ENCODE measurements at regions not wholly inside any gene's neighbourhood (a gene's known extent, or its start where the extent isn't known, plus 50 kb on each side); places are given as distances from the start of the nearest gene placed in this dataset.

DNA sequence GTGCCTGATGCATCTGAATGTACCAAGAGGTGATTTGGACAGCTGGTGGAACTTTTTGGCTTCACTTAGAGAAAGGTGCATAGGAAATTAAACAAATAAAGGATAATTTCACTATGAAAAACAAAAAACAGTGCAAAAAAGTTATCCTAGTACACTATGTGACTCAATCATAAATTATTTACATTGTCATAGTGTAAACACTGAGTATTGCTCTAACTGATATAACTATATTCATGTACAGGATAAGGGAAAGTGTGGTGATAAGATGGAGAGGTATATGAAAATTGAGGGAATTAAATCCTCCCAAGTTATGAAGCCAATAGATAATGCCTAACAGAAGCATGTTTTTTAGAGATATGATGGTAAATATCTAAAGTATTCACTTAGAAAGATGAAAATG is 50.2 kb upstream of the CPNE4 start:
- Histone ChIP-seq H3K9ac (ENCODE audit: low read depth, low read length) (no peak overlapping the region), H3K27ac (ENCODE audit: low read length) (no peak overlapping the region), H3K27me3 (ENCODE audit: insufficient read depth, low read length) (no peaks in the 10 kb centered on the region), H3K4me1 (ENCODE audit: insufficient read depth, low read length) (no peaks in the 10 kb centered on the region), H3K4me3 (ENCODE audit: low read length) (no peak overlapping the region), H3K36me3 (ENCODE audit: insufficient read depth, low read depth, low read length) (no peaks in the 10 kb centered on the region), H3K9me3 (ENCODE audit: insufficient read depth, low read depth, low read length) (no peaks in the 10 kb centered on the region)

GRCh38 chr3:132087356-132087755 is 52.5 kb upstream of the CPNE4 start:
- Histone ChIP-seq H3K4me3 (ENCODE audit: low read length) (no peak overlapping the region), H3K4me1 (ENCODE audit: insufficient read depth, low read length) (no peaks in the 10 kb centered on the region), H3K9me3 (ENCODE audit: insufficient read depth, low read depth, low read length) (no peaks in the 10 kb centered on the region), H3K27ac (ENCODE audit: low read length) (no peak overlapping the region), H3K9ac (ENCODE audit: low read depth, low read length) (no peak overlapping the region), H3K27me3 (ENCODE audit: insufficient read depth, low read length) (no peaks in the 10 kb centered on the region), H3K36me3 (ENCODE audit: insufficient read depth, low read depth, low read length) (no peaks in the 10 kb centered on the region)

- H3K36me3 ChIP-seq (ENCODE audit: insufficient read depth, low read depth, low read length) = no peaks in the 10 kb centered on the region
- no peak overlapping the region for H3K9ac ChIP-seq (ENCODE audit: low read depth, low read length)
- H3K27ac ChIP-seq (ENCODE audit: low read length) = no peak overlapping the region
- H3K4me3 ChIP-seq (ENCODE audit: low read length) = no peak overlapping the region
- no peaks in the 10 kb centered on the region for H3K27me3 ChIP-seq (ENCODE audit: insufficient read depth, low read length)
- H3K4me1 ChIP-seq (ENCODE audit: insufficient read depth, low read length) = no peaks in the 10 kb centered on the region
- H3K9me3 ChIP-seq (ENCODE audit: insufficient read depth, low read depth, low read length) = no peaks in the 10 kb centered on the region
These were observed 53.5 kb upstream of the CPNE4 start for GRCh38 chr3:132088291-132088690.

DNA sequence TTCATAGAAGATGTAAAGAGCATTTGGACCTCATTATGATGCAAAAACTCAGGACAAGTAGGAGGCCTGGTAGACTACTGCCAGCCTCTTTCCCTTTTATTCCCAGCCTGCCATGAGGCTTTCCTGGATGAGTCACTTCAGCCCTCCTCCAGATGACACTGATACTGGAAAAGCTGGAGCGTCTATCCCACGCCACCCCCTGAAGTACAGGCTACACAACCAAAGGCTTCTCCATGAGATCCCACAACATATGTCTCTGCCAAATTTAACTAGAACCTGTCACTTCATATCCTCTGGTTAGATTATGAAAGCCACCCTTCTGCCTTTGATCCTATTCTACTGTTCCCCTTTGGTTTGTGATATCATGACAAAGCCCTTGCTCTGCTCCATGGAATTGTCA is 56.1 kb upstream of the CPNE4 start:
- Histone ChIP-seq H3K9me3 (ENCODE audit: insufficient read depth, low read depth, low read length) (no peaks in the 10 kb centered on the region), H3K36me3 (ENCODE audit: insufficient read depth, low read depth, low read length) (no peaks in the 10 kb centered on the region), H3K9ac (ENCODE audit: low read depth, low read length) (no peak overlapping the region), H3K4me3 (ENCODE audit: low read length) (no peak overlapping the region), H3K27me3 (ENCODE audit: insufficient read depth, low read length) (no peaks in the 10 kb centered on the region), H3K4me1 (ENCODE audit: insufficient read depth, low read length) (no peaks in the 10 kb centered on the region), H3K27ac (ENCODE audit: low read length) (no peak overlapping the region)

DNA sequence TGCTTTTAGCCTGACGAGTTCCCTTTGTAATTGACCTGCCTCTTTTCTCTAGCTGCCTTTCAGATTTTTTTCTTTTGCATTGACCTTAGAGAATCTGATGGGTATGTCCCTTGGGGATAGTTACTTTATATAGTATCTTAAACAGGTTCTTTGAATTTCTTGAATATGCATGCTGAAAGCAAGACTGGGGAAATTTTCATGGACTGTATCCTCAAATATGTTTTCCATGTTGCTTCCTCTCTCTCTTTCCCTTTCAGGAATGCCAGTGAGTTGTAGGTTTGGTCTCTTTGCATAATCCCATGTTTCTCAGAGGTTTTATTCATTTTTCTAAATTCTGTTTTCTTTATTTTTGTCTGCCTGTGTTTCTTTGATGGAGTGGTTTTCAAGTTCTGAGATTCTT is 81.8 kb upstream of the CPNE4 start:
- Histone ChIP-seq H3K4me1 (ENCODE audit: insufficient read depth, low read length) (no peaks in the 10 kb centered on the region), H3K27ac (ENCODE audit: low read length) (no peak overlapping the region), H3K4me3 (ENCODE audit: low read length) (no peak overlapping the region), H3K9me3 (ENCODE audit: insufficient read depth, low read depth, low read length) (no peaks in the 10 kb centered on the region), H3K36me3 (ENCODE audit: insufficient read depth, low read depth, low read length) (no peaks in the 10 kb centered on the region), H3K27me3 (ENCODE audit: insufficient read depth, low read length) (no peaks in the 10 kb centered on the region), H3K9ac (ENCODE audit: low read depth, low read length) (no peak overlapping the region)

DNA sequence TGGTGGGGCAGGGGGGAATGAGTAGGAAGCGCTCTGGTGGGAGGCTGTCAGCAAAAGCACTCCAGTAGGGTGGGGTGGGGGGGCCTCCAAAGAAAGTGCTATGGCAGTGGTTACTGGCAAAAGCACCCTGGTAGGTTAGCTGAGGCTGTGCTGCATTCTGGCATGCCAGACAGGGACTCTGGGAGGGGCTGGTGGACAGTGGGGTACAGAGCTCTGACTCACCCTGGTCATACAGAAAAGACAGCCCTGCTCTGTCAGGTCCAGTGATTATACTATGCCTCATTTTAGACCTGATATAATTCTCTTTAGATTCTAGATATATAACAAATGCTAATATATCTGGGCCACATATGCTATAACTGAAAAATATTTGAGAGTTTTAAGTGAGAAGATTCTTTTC is 82.8 kb upstream of the CPNE4 start:
- H3K27ac ChIP-seq (ENCODE audit: low read length) = no peak overlapping the region

DNA sequence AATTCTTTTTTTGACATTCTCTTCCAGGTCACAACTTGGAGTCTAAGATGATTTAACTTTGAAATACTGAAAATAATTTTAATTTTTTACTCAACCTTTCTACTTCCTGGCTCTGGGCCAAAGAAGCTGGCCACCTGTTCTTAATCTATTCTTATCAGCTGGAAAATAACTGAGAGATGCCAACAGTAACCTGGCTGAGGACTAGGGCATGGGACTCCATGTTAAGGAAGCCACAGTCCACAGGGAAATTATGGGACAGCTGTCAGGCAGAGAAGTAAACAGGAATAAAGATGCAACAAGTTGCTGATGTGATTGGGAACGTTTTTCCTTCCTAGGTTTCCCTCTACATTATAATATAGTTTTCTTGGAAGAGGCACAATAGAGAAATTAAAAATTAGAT is 84.7 kb upstream of the CPNE4 start:
- H3K4me1 ChIP-seq (ENCODE audit: insufficient read depth, low read length) = no peaks in the 10 kb centered on the region
- no peaks in the 10 kb centered on the region for H3K9me3 ChIP-seq (ENCODE audit: insufficient read depth, low read depth, low read length)
- H3K36me3 ChIP-seq (ENCODE audit: insufficient read depth, low read depth, low read length) = no peaks in the 10 kb centered on the region
- no peak overlapping the region for H3K4me3 ChIP-seq (ENCODE audit: low read length)
- no peaks in the 10 kb centered on the region for H3K27me3 ChIP-seq (ENCODE audit: insufficient read depth, low read length)
- H3K9ac ChIP-seq (ENCODE audit: low read depth, low read length) = no peak overlapping the region
- no peak overlapping the region for H3K27ac ChIP-seq (ENCODE audit: low read length)

More for the DNA sequence above, 82.8 kb upstream of the CPNE4 start:
- H3K4me1 ChIP-seq (ENCODE audit: insufficient read depth, low read length) = no peaks in the 10 kb centered on the region
- no peak overlapping the region for H3K9ac ChIP-seq (ENCODE audit: low read depth, low read length)
- H3K4me3 ChIP-seq (ENCODE audit: low read length) = no peak overlapping the region
- H3K9me3 ChIP-seq (ENCODE audit: insufficient read depth, low read depth, low read length) = no peaks in the 10 kb centered on the region
- no peaks in the 10 kb centered on the region for H3K27me3 ChIP-seq (ENCODE audit: insufficient read depth, low read length)
- no peaks in the 10 kb centered on the region for H3K36me3 ChIP-seq (ENCODE audit: insufficient read depth, low read depth, low read length)

DNA sequence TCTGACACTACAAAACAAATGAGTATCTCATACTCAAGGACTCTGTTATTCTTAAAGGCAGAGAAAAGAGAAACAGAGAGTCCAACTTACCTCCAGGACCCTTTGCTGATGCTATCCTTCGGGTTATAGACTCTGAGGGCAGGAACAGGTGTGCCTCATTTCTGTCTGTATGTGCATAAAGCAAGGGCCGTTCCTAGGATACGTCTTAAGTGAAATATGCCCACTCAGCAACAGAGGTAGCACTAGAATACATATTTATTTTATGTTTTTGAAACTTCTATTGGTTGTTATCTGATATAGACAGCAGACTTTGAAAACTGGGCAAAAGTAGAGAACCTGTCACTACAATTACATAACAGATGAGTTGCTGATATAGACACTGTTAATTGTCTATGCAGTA is 89.3 kb upstream of the CPNE4 start:
- Histone ChIP-seq H3K36me3 (ENCODE audit: insufficient read depth, low read depth, low read length) (no peaks in the 10 kb centered on the region), H3K9me3 (ENCODE audit: insufficient read depth, low read depth, low read length) (no peaks in the 10 kb centered on the region), H3K9ac (ENCODE audit: low read depth, low read length) (no peak overlapping the region), H3K27ac (ENCODE audit: low read length) (no peak overlapping the region), H3K4me1 (ENCODE audit: insufficient read depth, low read length) (no peaks in the 10 kb centered on the region), H3K4me3 (ENCODE audit: low read length) (no peak overlapping the region), H3K27me3 (ENCODE audit: insufficient read depth, low read length) (no peaks in the 10 kb centered on the region)

DNA sequence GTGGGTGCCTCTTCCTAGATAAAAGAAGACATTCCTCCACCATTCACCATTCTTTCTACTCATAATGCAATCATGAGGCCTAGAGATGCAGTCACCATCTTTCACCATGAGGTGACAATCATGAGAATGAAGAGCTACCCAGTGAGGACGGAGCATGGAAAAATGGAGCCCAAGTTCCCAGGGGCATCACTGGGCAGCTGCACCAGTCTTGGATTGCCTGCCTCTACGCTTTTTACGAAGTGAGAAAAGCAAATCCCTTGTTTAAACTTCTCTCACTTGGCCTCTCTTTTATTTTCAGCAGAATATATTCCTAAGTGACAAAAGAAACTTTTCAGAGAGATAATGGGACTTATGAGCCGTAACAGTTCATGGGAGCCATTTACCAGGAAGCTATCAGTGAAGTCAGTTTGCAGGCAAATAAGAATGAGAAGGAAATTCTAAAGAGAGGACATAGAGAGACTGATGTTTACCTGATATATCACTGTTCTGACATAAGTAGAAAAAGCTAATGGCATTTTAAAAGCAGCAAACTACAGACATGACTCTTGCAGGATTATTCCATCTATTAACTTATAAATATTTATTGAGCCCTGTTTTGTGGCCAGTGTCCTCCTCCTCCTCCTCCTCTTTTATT is 90.0 kb upstream of the CPNE4 start:
- no peaks in the 10 kb centered on the region for H3K27me3 ChIP-seq (ENCODE audit: insufficient read depth, low read length)
- no peaks in the 10 kb centered on the region for H3K36me3 ChIP-seq (ENCODE audit: insufficient read depth, low read depth, low read length)
- no peak overlapping the region for H3K4me3 ChIP-seq (ENCODE audit: low read length)
- H3K9me3 ChIP-seq (ENCODE audit: insufficient read depth, low read depth, low read length) = no peaks in the 10 kb centered on the region
- H3K27ac ChIP-seq (ENCODE audit: low read length) = no peak overlapping the region
- no peak overlapping the region for H3K9ac ChIP-seq (ENCODE audit: low read depth, low read length)
- H3K4me1 ChIP-seq (ENCODE audit: insufficient read depth, low read length) = 0 out of 2 replicates have a peak, but pooled peaks cover under 1% of the 10 kb centered on the region

DNA sequence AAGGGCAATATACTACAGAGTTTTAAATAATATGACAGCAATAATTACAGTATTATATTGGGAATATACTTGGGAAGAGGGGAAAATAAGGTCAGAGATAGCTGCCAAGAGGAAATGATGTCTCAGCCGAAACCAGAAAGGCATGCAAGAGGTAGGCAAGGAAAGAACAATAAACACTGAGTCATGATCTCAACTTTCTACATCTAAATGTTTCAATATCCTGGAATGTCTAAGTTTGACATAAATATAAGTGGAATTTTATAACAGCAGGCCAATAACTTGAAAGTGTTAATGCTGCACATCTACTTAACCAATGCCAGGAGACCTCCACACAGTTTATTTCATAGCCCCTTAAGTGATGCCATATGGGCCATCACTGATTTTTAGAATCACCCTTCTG is 99.8 kb upstream of the CPNE4 start:
- H3K27me3 ChIP-seq (ENCODE audit: insufficient read depth, low read length) = no peaks in the 10 kb centered on the region; the same call in 1 of the 2 replicates
- peaks cover 15% of the 10 kb centered on the region; the same call in 1 of the 2 replicates for H3K4me1 ChIP-seq (ENCODE audit: insufficient read depth, low read length)
- H3K27ac ChIP-seq (ENCODE audit: low read length) = no peak overlapping the region
- H3K36me3 ChIP-seq (ENCODE audit: insufficient read depth, low read depth, low read length) = no peaks in the 10 kb centered on the region
- no peak overlapping the region for H3K9ac ChIP-seq (ENCODE audit: low read depth, low read length)
- no peak overlapping the region for H3K4me3 ChIP-seq (ENCODE audit: low read length)
- H3K9me3 ChIP-seq (ENCODE audit: insufficient read depth, low read depth, low read length) = no peaks in the 10 kb centered on the region

DNA sequence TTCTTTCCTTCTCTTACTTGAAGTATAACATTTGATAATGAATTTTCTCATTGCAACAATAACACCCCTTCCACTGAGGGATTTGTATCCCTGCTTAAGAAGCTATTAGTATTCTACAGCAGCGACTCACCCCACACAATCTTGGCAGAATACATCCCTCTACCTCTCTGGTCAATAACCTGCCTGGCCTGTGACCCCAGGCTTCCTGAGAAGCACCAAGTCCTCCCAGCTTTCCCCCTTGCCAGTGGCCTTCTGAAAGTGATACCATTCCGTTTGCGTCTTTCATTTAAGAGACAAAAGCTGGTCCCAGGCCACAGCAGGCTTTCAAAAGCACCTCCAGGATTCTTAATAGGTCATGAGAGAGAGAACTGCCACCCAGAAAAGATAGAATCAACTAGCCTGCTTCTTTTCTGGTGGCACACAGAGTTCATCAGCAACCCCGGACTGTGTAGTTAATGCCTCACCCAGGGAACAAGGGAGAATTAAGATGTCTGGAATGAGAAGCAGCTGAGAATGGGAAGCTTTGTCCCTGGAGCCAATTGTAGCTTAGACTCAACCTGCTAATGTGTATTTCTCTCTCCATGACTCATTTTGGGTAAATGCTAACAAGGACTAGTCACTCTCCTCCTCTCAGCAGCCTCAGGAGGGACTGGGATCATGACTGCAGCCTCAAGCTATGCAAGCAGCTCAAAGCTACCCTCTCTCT is 101.0 kb upstream of the CPNE4 start:
- no peak overlapping the region for H3K9ac ChIP-seq (ENCODE audit: low read depth, low read length)
- no peaks in the 10 kb centered on the region for H3K36me3 ChIP-seq (ENCODE audit: insufficient read depth, low read depth, low read length)
- H3K27me3 ChIP-seq (ENCODE audit: insufficient read depth, low read length) = no peaks in the 10 kb centered on the region; the same call in 1 of the 2 replicates
- no peaks in the 10 kb centered on the region for H3K9me3 ChIP-seq (ENCODE audit: insufficient read depth, low read depth, low read length)
- peaks cover 10% of the 10 kb centered on the region; the same call in 1 of the 2 replicates for H3K4me1 ChIP-seq (ENCODE audit: insufficient read depth, low read length)
- no peak overlapping the region for H3K27ac ChIP-seq (ENCODE audit: low read length)
- peak overlapping the region; percentile 6; the same call in 1 of the 2 replicates for H3K4me3 ChIP-seq (ENCODE audit: low read length)

- Histone ChIP-seq H3K27me3 (ENCODE audit: insufficient read depth, low read length) (no peaks in the 10 kb centered on the region; the same call in 1 of the 2 replicates), H3K27ac (ENCODE audit: low read length) (no peak overlapping the region), H3K9me3 (ENCODE audit: insufficient read depth, low read depth, low read length) (no peaks in the 10 kb centered on the region), H3K4me3 (ENCODE audit: low read length) (no peak overlapping the region), H3K4me1 (ENCODE audit: insufficient read depth, low read length) (peaks cover 10% of the 10 kb centered on the region; the same call in 1 of the 2 replicates), H3K36me3 (ENCODE audit: insufficient read depth, low read depth, low read length) (no peaks in the 10 kb centered on the region), H3K9ac (ENCODE audit: low read depth, low read length) (no peak overlapping the region)
These were observed 101.5 kb upstream of the CPNE4 start for GRCh38 chr3:132136334-132136716.
